Upper lobe of left lung (tissue), 6 donors: ENCODE measurements at regions not wholly inside any gene's neighbourhood (a gene's known extent, or its start where the extent isn't known, plus 50 kb on each side); places are given as distances from the start of the nearest gene placed in this dataset.

Experiments used
- ATAC-seq, 2 donors: fragments of 200-7000 bp; cut with Tn5 transposase; one replicate each; pipeline ENCODE4 v1.9.1; 2022; ENCODE audit warnings: mild to moderate bottlenecking in 2 of 2, moderate library complexity in 2 of 2; ENCODE audit not compliant: low FRiP score in 2 of 2
- DNase-seq, 2 donors: peaks; one replicate each; pipeline ENCODE4 v3.0.0-alpha.2; 2019 to 2020
- H3K27ac ChIP-seq, 4 donors: fragments of 200-600 bp; sonication (generic); one replicate each; pipeline ENCODE4 v1.5.1; 2016 to 2019
- H3K27me3 ChIP-seq, 4 donors: fragments of 200-600 bp; sonication (generic); one replicate each; pipeline ENCODE4 v1.5.1; 2017 to 2019
- H3K36me3 ChIP-seq, 4 donors: fragments of 200-600 bp; sonication (generic); one replicate each; pipeline ENCODE4 v1.5.1; 2016 to 2019
- H3K4me1 ChIP-seq, 4 donors: fragments of 200-600 bp; sonication (generic); one replicate each; pipeline ENCODE4 v1.5.1; 2018 to 2019
- H3K4me3 ChIP-seq, 4 donors: fragments of 200-600 bp; sonication (generic); one replicate each; pipeline ENCODE4 v1.5.1; 2017 to 2019; ENCODE audit warnings: mild to moderate bottlenecking in 2 of 4, moderate library complexity in 1 of 4
- H3K9me3 ChIP-seq, 4 donors: fragments of 200-600 bp; sonication (generic); one replicate each; pipeline ENCODE4 v1.5.1; 2018 to 2019
- CTCF ChIP-seq, 6 experiments: fragments of 450-650 bp in 4 of 6; fragments of 200-600 bp in 2 of 6; sonication (generic) in 2 of 6; IDR thresholded peaks; one replicate each; pipeline ENCODE4 v1.5.1; 2016 to 2019; ENCODE audit warnings: antibody characterized with exemption in 6 of 6
- EP300 ChIP-seq, 4 donors: sonication (generic); formaldehyde crosslinking; IDR thresholded peaks; one replicate each; pipeline ENCODE4 v1.5.1; 2017; ENCODE audit warnings: antibody characterized with exemption in 4 of 4, control low read depth in 2 of 4
- POLR2A ChIP-seq, 4 donors: fragments of 450-650 bp; IDR thresholded peaks; one replicate each; pipeline ENCODE4 v1.5.1; 2016 to 2017; ENCODE audit warnings: antibody characterized with exemption in 4 of 4, mild to moderate bottlenecking in 2 of 4
- POLR2AphosphoS5 ChIP-seq, 2 donors: sonication (generic); formaldehyde crosslinking; IDR thresholded peaks; one replicate each; pipeline ENCODE4 v1.5.1; 2017; ENCODE audit warnings: antibody characterized with exemption in 2 of 2
- WGBS, 2 donors: methylation state at CpG; one replicate each; pipeline ENCODE4 v1.1.5; 2017 to 2018; 5-methylcytosine and 5-hydroxymethylcytosine counted together
- donor health status: DM: no; HTN: no; CAD: no; lungs with moderate emphysema.
- donor health status: DM: no; HTN: yes; CAD: no; lungs with severe emphysema.

GRCh38 chr14:38749936-38750335 lies 353.1 kb downstream of the SEC23A start:
- H3K9me3 ChIP-seq: no peaks in the 10 kb centered on the region
- no peaks in the 10 kb centered on the region for H3K4me1 ChIP-seq
- H3K27me3 ChIP-seq: no peaks in the 10 kb centered on the region
- H3K27ac ChIP-seq: no peak overlapping the region
- ATAC-seq: no peak
- H3K36me3 ChIP-seq: no peaks in the 10 kb centered on the region
- no peak overlapping the region for H3K4me3 ChIP-seq
- DNase-seq: no peak
- TF ChIP-seq POLR2A (IDR thresholded peaks at IDR 0.05): no peak
- no peak for TF ChIP-seq EP300 (IDR thresholded peaks at IDR 0.05)
- TF ChIP-seq CTCF (IDR thresholded peaks at IDR 0.05): no peak
- no peak for TF ChIP-seq POLR2AphosphoS5 (IDR thresholded peaks at IDR 0.05)
- WGBS, 2 donors: 62 to 66% methylated on average over 3 of the region's 3 CpGs

GRCh38 chr14:38745861-38746260 lies 357.2 kb downstream of the SEC23A start:
- ATAC-seq: no peak
- WGBS, 2 donors: 58 to 64% methylated on average over 1 of the region's 1 CpG
- no peak for DNase-seq
- H3K9me3 ChIP-seq: no peaks in the 10 kb centered on the region
- H3K4me3 ChIP-seq: no peak overlapping the region
- H3K27ac ChIP-seq: no peak overlapping the region
- no peaks in the 10 kb centered on the region for H3K27me3 ChIP-seq
- no peaks in the 10 kb centered on the region for H3K4me1 ChIP-seq
- H3K36me3 ChIP-seq: no peaks in the 10 kb centered on the region
- no peak for TF ChIP-seq CTCF (IDR thresholded peaks at IDR 0.05)
- TF ChIP-seq POLR2AphosphoS5 (IDR thresholded peaks at IDR 0.05): no peak
- TF ChIP-seq POLR2A (IDR thresholded peaks at IDR 0.05): no peak
- no peak for TF ChIP-seq EP300 (IDR thresholded peaks at IDR 0.05)

GRCh38 chr14:38743966-38744584 lies 359.0 kb downstream of the SEC23A start:
- DNase-seq (no peak), ATAC-seq (no peak)
- no peaks in the 10 kb centered on the region for H3K27me3 ChIP-seq
- no peaks in the 10 kb centered on the region for H3K36me3 ChIP-seq
- no peak overlapping the region for H3K27ac ChIP-seq
- no peak for TF ChIP-seq POLR2AphosphoS5 (IDR thresholded peaks at IDR 0.05)
- no peaks in the 10 kb centered on the region for H3K9me3 ChIP-seq
- H3K4me3 ChIP-seq: no peak overlapping the region
- H3K4me1 ChIP-seq: no peaks in the 10 kb centered on the region
- WGBS, 2 donors: 82 to 87% methylated on average over 7 of the region's 7 CpGs

GRCh38 chr14:38737686-38738407 lies 365.2 kb downstream of the SEC23A start:
- WGBS, 2 donors: 79 to 82% methylated on average over 10 to 12 of the region's 12 CpGs
- no peak for ATAC-seq

GRCh38 chr14:38735005-38735404 lies 368.0 kb downstream of the SEC23A start:
- no peaks in the 10 kb centered on the region for H3K4me1 ChIP-seq
- WGBS, 2 donors: 47 to 60% methylated on average over 5 of the region's 5 CpGs
- ATAC-seq: no peak

More at GRCh38 chr14:38737686-38738407, 365.2 kb downstream of the SEC23A start:
- DNase-seq: no peak
- TF ChIP-seq POLR2AphosphoS5 (IDR thresholded peaks at IDR 0.05) (no peak), CTCF (IDR thresholded peaks at IDR 0.05) (no peak), POLR2A (IDR thresholded peaks at IDR 0.05) (no peak), EP300 (IDR thresholded peaks at IDR 0.05) (no peak)
- Histone ChIP-seq H3K4me1 (no peaks in the 10 kb centered on the region), H3K4me3 (no peak overlapping the region), H3K36me3 (no peaks in the 10 kb centered on the region), H3K27ac (no peak overlapping the region), H3K9me3 (no peaks in the 10 kb centered on the region), H3K27me3 (no peaks in the 10 kb centered on the region)

More at GRCh38 chr14:38735005-38735404, 368.0 kb downstream of the SEC23A start:
- DNase-seq: no peak
- TF ChIP-seq POLR2AphosphoS5 (IDR thresholded peaks at IDR 0.05): no peak
- no peak for TF ChIP-seq EP300 (IDR thresholded peaks at IDR 0.05)
- no peak for TF ChIP-seq POLR2A (IDR thresholded peaks at IDR 0.05)
- TF ChIP-seq CTCF (IDR thresholded peaks at IDR 0.05): no peak
- H3K27me3 ChIP-seq: no peaks in the 10 kb centered on the region
- no peaks in the 10 kb centered on the region for H3K9me3 ChIP-seq
- no peak overlapping the region for H3K27ac ChIP-seq
- no peaks in the 10 kb centered on the region for H3K36me3 ChIP-seq
- H3K4me3 ChIP-seq: no peak overlapping the region
